GM12878 (cell line): ENCODE measurements at regions not wholly inside any gene's neighbourhood (a gene's known extent, or its start where the extent isn't known, plus 50 kb on each side); places are given as distances from the start of the nearest gene placed in this dataset.

Source experiments
- ATAC-seq: fragments of 200-7000 bp; cut with Tn5 transposase; 3 replicates; pipeline ENCODE4 v1.9.1; 2020; ENCODE audit warnings: mild to moderate bottlenecking, moderate library complexity
- BruUV-seq: library from RNA; stranded (reverse); fragments of 400-500 nt; replicated peaks from 2 replicates; lab custom pipeline; 2021; lab: Mats Ljungman, UMichigan
- CTCF ChIA-PET: fragments of 300-600 bp; sonication (Branson Sonifier 250); formaldehyde crosslinking; extraction: SDS; loops from one replicate; lab custom pipeline; 2021; ENCODE audit warnings: inconsistent platforms; lab: Yijun Ruan, JAX
- POLR2A ChIA-PET: fragments of 350-600 bp; formaldehyde crosslinking; extraction: SDS; loops from one replicate; lab custom pipeline; 2021; ENCODE audit warnings: inconsistent platforms; lab: Charles Lee
- RAD21 ChIA-PET: fragments of 300-600 bp; sonication (Branson Sonifier 250); formaldehyde crosslinking; loops from one replicate; lab custom pipeline; 2023; ENCODE audit warnings: antibody characterized with exemption; ENCODE audit not compliant: unreplicated experiment; lab: Charles Lee
- SMC1A ChIA-PET: fragments of 300-600 bp; sonication (Branson Sonifier 250); formaldehyde crosslinking; loops from one replicate; lab custom pipeline; 2023; ENCODE audit not compliant: unreplicated experiment, uncharacterized antibody; lab: Charles Lee
- DNase-seq: peaks from one replicate; pipeline ENCODE4 v3.0.0-alpha.2; 2011; ENCODE audit warnings: low read depth, low spot score
- FAIRE-seq: peaks from 3 replicates; lab custom pipeline; 2011; peaks lifted over from hg19 to GRCh38; lab: Jason Lieb, UNC
- H2AFZ ChIP-seq: 2 replicates; pipeline ENCODE4 v1.6.0; 2011; ENCODE audit warnings: low read depth, low read length, control low read depth; ENCODE audit not compliant: control insufficient read depth
- H3K27ac ChIP-seq: 2 replicates; pipeline ENCODE4 v1.5.1; 2011; ENCODE audit warnings: control low read depth; ENCODE audit not compliant: control insufficient read depth, insufficient read depth
- H3K27me3 ChIP-seq, 2 experiments: replicated peaks in 1 of 2; 2 replicates each; pipeline versions ENCODE4 v1.6.0 to v1.6.1; 2011; ENCODE audit warnings: low read length in 1 of 2; ENCODE audit not compliant: control insufficient read depth in 2 of 2, insufficient read depth in 2 of 2
- H3K36me3 ChIP-seq, 2 experiments: 2 replicates each; pipeline ENCODE4 v1.5.1; 2011; ENCODE audit warnings: low read length in 1 of 2; ENCODE audit not compliant: control insufficient read depth in 2 of 2, insufficient read depth in 2 of 2
- H3K4me1 ChIP-seq: 2 replicates; pipeline ENCODE4 v1.6.1; 2011; ENCODE audit warnings: mild to moderate bottlenecking, low read length, moderate library complexity, mixed read lengths; ENCODE audit not compliant: control insufficient read depth, insufficient read depth
- H3K4me2 ChIP-seq: 2 replicates; pipeline ENCODE4 v1.6.0; 2011; ENCODE audit warnings: control low read depth; ENCODE audit not compliant: control insufficient read depth, insufficient read depth
- H3K4me3 ChIP-seq: fragments of 200-600 bp; sonication (generic); 2 replicates; pipeline ENCODE4 v1.5.1; 2016
- H3K79me2 ChIP-seq: 2 replicates; pipeline ENCODE4 v1.6.0; 2011; ENCODE audit warnings: low read length; ENCODE audit not compliant: control insufficient read depth, insufficient read depth
- H3K9ac ChIP-seq: 2 replicates; pipeline ENCODE4 v1.8.0; 2011; ENCODE audit warnings: low read length, control low read depth, mixed read lengths; ENCODE audit not compliant: control insufficient read depth, insufficient read depth
- H3K9me3 ChIP-seq: replicated peaks from 3 replicates; pipeline ENCODE4 v1.5.1; 2011; ENCODE audit warnings: mild to moderate bottlenecking, low read length; ENCODE audit not compliant: control insufficient read depth, insufficient read depth
- H4K20me1 ChIP-seq: 2 replicates; pipeline ENCODE4 v1.6.0; 2011; ENCODE audit not compliant: control insufficient read depth, insufficient read depth
- ATF3 ChIP-seq: IDR thresholded peaks from 2 replicates; pipeline ENCODE4 v1.6.1; 2011; ENCODE audit warnings: low read depth, mild to moderate bottlenecking, low read length, moderate library complexity, borderline replicate concordance; ENCODE audit errors: extremely low read depth
- BACH1 ChIP-seq: fragments of 450-650 bp; IDR thresholded peaks from 2 replicates; pipeline ENCODE4 v1.6.1; 2017; ENCODE audit warnings: mild to moderate bottlenecking, borderline replicate concordance
- CHD4 ChIP-seq: fragments of 200-600 bp; sonication (generic); IDR thresholded peaks from 2 replicates; pipeline ENCODE4 v1.6.1; 2016; ENCODE audit warnings: mild to moderate bottlenecking
- CREB1 ChIP-seq: IDR thresholded peaks from 2 replicates; pipeline ENCODE4 v1.6.1; 2012; ENCODE audit warnings: low read depth, mild to moderate bottlenecking, inconsistent platforms
- EGR1 ChIP-seq, 2 experiments: IDR thresholded peaks; 1 replicate in 1 of 2; 2 replicates in 1 of 2; pipeline ENCODE4 v1.6.1; 2011 to 2012; ENCODE audit warnings: low read depth in 2 of 2, low read length in 2 of 2, borderline replicate concordance in 1 of 2, mild to moderate bottlenecking in 1 of 2, moderate library complexity in 1 of 2
- FOXK2 ChIP-seq: fragments of 450-650 bp; IDR thresholded peaks from 2 replicates; pipeline ENCODE4 v1.6.1; 2017; ENCODE audit warnings: mild to moderate bottlenecking, moderate library complexity
- HCFC1 ChIP-seq: fragments of 150-350 bp; IDR thresholded peaks from 2 replicates; pipeline ENCODE4 v1.6.1; 2014; ENCODE audit warnings: low read length
- HDGF ChIP-seq: fragments of 450-650 bp; IDR thresholded peaks from 2 replicates; pipeline ENCODE4 v1.6.1; 2016; ENCODE audit warnings: antibody characterized with exemption
- MYC ChIP-seq: IDR thresholded peaks from 2 replicates; pipeline ENCODE4 v1.6.1; 2011; ENCODE audit warnings: mild to moderate bottlenecking, low read length, moderate library complexity, inconsistent platforms; ENCODE audit not compliant: insufficient read depth, insufficient replicate concordance, insufficient read length, severe bottlenecking
- NR2C1 ChIP-seq: fragments of 450-650 bp; IDR thresholded peaks from 2 replicates; pipeline ENCODE4 v1.6.1; 2017; ENCODE audit warnings: antibody characterized with exemption, mild to moderate bottlenecking, moderate library complexity
- PAX8 ChIP-seq: fragments of 450-650 bp; IDR thresholded peaks from 2 replicates; pipeline ENCODE4 v1.6.1; 2017; ENCODE audit warnings: mild to moderate bottlenecking, moderate library complexity
- POU2F2 ChIP-seq: IDR thresholded peaks from 3 replicates; pipeline ENCODE4 v1.6.1; 2011; ENCODE audit warnings: low read depth, mild to moderate bottlenecking, low read length, borderline replicate concordance
- SIN3A ChIP-seq: IDR thresholded peaks from 2 replicates; pipeline ENCODE4 v1.6.1; 2012; ENCODE audit warnings: low read depth, low read length, improper control_type of control experiment
- SMAD5 ChIP-seq: IDR thresholded peaks from 2 replicates; pipeline ENCODE4 v1.6.1; 2016; ENCODE audit warnings: antibody characterized with exemption, low read depth
- STAT3 ChIP-seq: IDR thresholded peaks from 2 replicates; pipeline ENCODE4 v1.6.1; 2011; ENCODE audit warnings: low read depth, low read length, improper control_type of control experiment
- ZNF384 ChIP-seq: IDR thresholded peaks from 2 replicates; pipeline ENCODE4 v1.6.1; 2012; ENCODE audit warnings: low read depth, mild to moderate bottlenecking, low read length, improper control_type of control experiment, borderline replicate concordance
- WGBS: methylation state at CpG from one replicate; pipeline ENCODE4 v1.1.6; 2016; ENCODE audit warnings: low lambda C conversion rate; ENCODE audit not compliant: insufficient replicate concordance, insufficient coverage; ENCODE audit errors: missing lambda C conversion rate; 5-methylcytosine and 5-hydroxymethylcytosine counted together
- in situ Hi-C: fragments of 300-500 bp; cut with MboI; formaldehyde crosslinking; loops from 9 replicates; pipeline ENCODE4 v1.14.3; 2018; ENCODE audit warnings: mixed read lengths
- intact Hi-C: fragments of 100-400 bp; cut with micrococcal nuclease; formaldehyde crosslinking; loops from one replicate; pipeline ENCODE4 v1.14.2; 2022; ENCODE audit not compliant: unreplicated experiment
- TF ChIP-seq, protein P1 (sequence below): fragments of 450-650 bp; IDR thresholded peaks from 2 replicates; pipeline ENCODE4 v1.6.1; 2017; ENCODE audit warnings: mild to moderate bottlenecking, moderate library complexity
- TF ChIP-seq, protein P2 (sequence below): fragments of 450-650 bp; IDR thresholded peaks from 2 replicates; pipeline ENCODE4 v1.6.1; 2017; ENCODE audit warnings: low read depth, mild to moderate bottlenecking, moderate library complexity
- TF ChIP-seq, protein P3 (sequence below): fragments of 450-650 bp; IDR thresholded peaks from 2 replicates; pipeline ENCODE4 v1.6.1; 2018; ENCODE audit warnings: borderline replicate concordance, mild to moderate bottlenecking; ENCODE audit not compliant: partially characterized antibody

- SMC1A ChIA-PET, result no interaction called here
These were observed 56.9 kb upstream of the TNRC6B start for GRCh38 chr22:40120848-40121247.

More at GRCh38 chr22:40120848-40121247, 56.9 kb upstream of the TNRC6B start:
- POLR2A ChIA-PET, result no interaction called here
- no peaks in the 10 kb centered on the region for H3K27me3 ChIP-seq
- DNase-seq (no peak), ATAC-seq (no peak), FAIRE-seq (no peak)
- no TSS peak for BruUV-seq
- no peaks in the 10 kb centered on the region for H3K4me1 ChIP-seq
- no peak overlapping the region for H3K9ac ChIP-seq
- TF ChIP-seq POU2F2, result no peak
- no peak for TF ChIP-seq FOXK2
- no peak for TF ChIP-seq HDGF
- TF ChIP-seq MYC, result no peak
- TF ChIP-seq ATF3, result no peak
- no peak for TF ChIP-seq HCFC1
- TF ChIP-seq NR2C1, result no peak
- no peak for TF ChIP-seq CREB1
- no peak for TF ChIP-seq CHD4
- TF ChIP-seq, protein P1, sequence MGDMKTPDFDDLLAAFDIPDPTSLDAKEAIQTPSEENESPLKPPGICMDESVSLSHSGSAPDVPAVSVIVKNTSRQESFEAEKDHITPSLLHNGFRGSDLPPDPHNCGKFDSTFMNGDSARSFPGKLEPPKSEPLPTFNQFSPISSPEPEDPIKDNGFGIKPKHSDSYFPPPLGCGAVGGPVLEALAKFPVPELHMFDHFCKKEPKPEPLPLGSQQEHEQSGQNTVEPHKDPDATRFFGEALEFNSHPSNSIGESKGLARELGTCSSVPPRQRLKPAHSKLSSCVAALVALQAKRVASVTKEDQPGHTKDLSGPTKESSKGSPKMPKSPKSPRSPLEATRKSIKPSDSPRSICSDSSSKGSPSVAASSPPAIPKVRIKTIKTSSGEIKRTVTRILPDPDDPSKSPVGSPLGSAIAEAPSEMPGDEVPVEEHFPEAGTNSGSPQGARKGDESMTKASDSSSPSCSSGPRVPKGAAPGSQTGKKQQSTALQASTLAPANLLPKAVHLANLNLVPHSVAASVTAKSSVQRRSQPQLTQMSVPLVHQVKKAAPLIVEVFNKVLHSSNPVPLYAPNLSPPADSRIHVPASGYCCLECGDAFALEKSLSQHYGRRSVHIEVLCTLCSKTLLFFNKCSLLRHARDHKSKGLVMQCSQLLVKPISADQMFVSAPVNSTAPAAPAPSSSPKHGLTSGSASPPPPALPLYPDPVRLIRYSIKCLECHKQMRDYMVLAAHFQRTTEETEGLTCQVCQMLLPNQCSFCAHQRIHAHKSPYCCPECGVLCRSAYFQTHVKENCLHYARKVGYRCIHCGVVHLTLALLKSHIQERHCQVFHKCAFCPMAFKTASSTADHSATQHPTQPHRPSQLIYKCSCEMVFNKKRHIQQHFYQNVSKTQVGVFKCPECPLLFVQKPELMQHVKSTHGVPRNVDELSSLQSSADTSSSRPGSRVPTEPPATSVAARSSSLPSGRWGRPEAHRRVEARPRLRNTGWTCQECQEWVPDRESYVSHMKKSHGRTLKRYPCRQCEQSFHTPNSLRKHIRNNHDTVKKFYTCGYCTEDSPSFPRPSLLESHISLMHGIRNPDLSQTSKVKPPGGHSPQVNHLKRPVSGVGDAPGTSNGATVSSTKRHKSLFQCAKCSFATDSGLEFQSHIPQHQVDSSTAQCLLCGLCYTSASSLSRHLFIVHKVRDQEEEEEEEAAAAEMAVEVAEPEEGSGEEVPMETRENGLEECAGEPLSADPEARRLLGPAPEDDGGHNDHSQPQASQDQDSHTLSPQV, result no peak
- no peak for TF ChIP-seq BACH1
- no peak for TF ChIP-seq ZNF384
- TF ChIP-seq STAT3, result no peak
- no peak for TF ChIP-seq PAX8
- no peak for TF ChIP-seq EGR1 (IDR thresholded peaks at IDR 0.05; ENCODE audit: borderline replicate concordance in 1 of 2, low read depth in 2 of 2, low read length in 2 of 2)
- TF ChIP-seq SMAD5, result no peak
- TF ChIP-seq, protein P2, sequence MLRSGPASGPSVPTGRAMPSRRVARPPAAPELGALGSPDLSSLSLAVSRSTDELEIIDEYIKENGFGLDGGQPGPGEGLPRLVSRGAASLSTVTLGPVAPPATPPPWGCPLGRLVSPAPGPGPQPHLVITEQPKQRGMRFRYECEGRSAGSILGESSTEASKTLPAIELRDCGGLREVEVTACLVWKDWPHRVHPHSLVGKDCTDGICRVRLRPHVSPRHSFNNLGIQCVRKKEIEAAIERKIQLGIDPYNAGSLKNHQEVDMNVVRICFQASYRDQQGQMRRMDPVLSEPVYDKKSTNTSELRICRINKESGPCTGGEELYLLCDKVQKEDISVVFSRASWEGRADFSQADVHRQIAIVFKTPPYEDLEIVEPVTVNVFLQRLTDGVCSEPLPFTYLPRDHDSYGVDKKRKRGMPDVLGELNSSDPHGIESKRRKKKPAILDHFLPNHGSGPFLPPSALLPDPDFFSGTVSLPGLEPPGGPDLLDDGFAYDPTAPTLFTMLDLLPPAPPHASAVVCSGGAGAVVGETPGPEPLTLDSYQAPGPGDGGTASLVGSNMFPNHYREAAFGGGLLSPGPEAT, result no peak
- no peak for TF ChIP-seq SIN3A
- TF ChIP-seq, protein P3, sequence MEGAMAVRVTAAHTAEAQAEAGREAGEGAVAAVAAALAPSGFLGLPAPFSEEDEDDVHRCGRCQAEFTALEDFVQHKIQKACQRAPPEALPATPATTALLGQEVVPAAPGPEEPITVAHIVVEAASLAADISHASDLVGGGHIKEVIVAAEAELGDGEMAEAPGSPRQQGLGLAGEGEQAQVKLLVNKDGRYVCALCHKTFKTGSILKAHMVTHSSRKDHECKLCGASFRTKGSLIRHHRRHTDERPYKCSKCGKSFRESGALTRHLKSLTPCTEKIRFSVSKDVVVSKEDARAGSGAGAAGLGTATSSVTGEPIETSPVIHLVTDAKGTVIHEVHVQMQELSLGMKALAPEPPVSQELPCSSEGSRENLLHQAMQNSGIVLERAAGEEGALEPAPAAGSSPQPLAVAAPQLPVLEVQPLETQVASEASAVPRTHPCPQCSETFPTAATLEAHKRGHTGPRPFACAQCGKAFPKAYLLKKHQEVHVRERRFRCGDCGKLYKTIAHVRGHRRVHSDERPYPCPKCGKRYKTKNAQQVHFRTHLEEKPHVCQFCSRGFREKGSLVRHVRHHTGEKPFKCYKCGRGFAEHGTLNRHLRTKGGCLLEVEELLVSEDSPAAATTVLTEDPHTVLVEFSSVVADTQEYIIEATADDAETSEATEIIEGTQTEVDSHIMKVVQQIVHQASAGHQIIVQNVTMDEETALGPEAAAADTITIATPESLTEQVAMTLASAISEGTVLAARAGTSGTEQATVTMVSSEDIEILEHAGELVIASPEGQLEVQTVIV, result no peak
- H3K79me2 ChIP-seq, result no peaks in the 10 kb centered on the region
- no peak overlapping the region for H3K4me3 ChIP-seq
- in situ Hi-C loops (no loop called here), intact Hi-C loops (no loop called here)
- no peaks in the 10 kb centered on the region for H3K36me3 ChIP-seq
- no peaks in the 10 kb centered on the region for H3K9me3 ChIP-seq
- no peak overlapping the region for H3K27ac ChIP-seq
- H2AFZ ChIP-seq, result no peak overlapping the region
- RAD21 ChIA-PET, result no interaction called here
- CTCF ChIA-PET, result no interaction called here
- H4K20me1 ChIP-seq, result no peaks in the 10 kb centered on the region
- no peak overlapping the region for H3K4me2 ChIP-seq
- 73% methylated on average over 4 of the region's 4 CpGs for WGBS
